ENCODE measurements at regions not wholly inside any gene's neighbourhood (a gene's known extent, or its start where the extent isn't known, plus 50 kb on each side); places are given as distances from the start of the nearest gene placed in this dataset.

DNA sequence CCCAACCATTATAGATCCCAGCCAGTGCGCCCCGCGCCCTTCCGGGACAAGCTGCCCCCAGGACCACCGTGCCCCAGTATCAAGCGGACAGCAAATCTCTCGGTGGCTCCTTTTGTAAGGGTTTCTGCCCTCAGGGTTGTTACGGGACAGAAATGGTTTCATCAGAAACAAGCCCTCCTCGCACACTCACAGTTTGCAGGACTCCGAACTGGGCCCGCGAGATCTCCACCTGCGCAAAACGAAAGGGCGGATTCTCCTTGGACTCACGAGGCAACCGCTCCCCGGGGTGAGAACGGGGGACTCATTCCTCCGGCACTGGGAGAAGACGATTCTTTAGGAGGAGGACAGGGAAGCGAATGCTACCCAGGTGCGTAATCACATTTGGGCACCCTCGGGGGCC, 51.1 kb upstream of the H6PD start:
- H4K91ac ChIP-seq (ENCODE audit: insufficient read length, low read depth, low read length) = no peak overlapping the region
- no peaks in the 10 kb centered on the region; the same call in 1 of the 2 replicates for H3K27me3 ChIP-seq (ENCODE audit: insufficient read depth, low read length)
- Mint-ChIP-seq H3K4me3 (peak overlapping the region; percentile 63 to 78), H3K27me3 (ENCODE audit: low read depth) (peaks cover 16% of the 10 kb centered on the region), H3K4me1 (peaks cover 29 to 34% of the 10 kb centered on the region in 2 experiments), H3K36me3 (ENCODE audit: insufficient read depth in 1 of 3, low read depth in 3 of 3) (peaks cover 4 to 19% (median 5%) of the 10 kb centered on the region in 3 experiments; a peak in 4 of 7 replicates), H3K27ac (no peak overlapping the region), H3K9me3 (no peaks in the 10 kb centered on the region; a peak in 1 of 5 replicates)
- no peak overlapping the region for H4K8ac ChIP-seq (replicated peaks; ENCODE audit: insufficient read length, low read depth, low read length)
- no peak overlapping the region for H3K23ac ChIP-seq (ENCODE audit: insufficient read length, low read depth, low read length)
- peak overlapping the region; percentile 24 for H3K18ac ChIP-seq (ENCODE audit: insufficient read length, low read depth, low read length)
- H3T11ph ChIP-seq (ENCODE audit: low read length) = no peak overlapping the region
- no peak overlapping the region for H3K4ac ChIP-seq (ENCODE audit: low read depth, low read length)
- DNase-seq = no peak
- peaks cover 7% of the 10 kb centered on the region; the same call in 1 of the 2 replicates for H3K79me2 ChIP-seq (ENCODE audit: insufficient read depth, low read length)
- H4K20me1 ChIP-seq (ENCODE audit: control insufficient read depth, insufficient read depth, insufficient read length) = no peaks in the 10 kb centered on the region
- H2AK5ac ChIP-seq (ENCODE audit: insufficient read length, low read length) = no peak overlapping the region
- H2BK15ac ChIP-seq (ENCODE audit: low read depth, low read length) = no peak overlapping the region
- TF ChIP-seq, protein P1, sequence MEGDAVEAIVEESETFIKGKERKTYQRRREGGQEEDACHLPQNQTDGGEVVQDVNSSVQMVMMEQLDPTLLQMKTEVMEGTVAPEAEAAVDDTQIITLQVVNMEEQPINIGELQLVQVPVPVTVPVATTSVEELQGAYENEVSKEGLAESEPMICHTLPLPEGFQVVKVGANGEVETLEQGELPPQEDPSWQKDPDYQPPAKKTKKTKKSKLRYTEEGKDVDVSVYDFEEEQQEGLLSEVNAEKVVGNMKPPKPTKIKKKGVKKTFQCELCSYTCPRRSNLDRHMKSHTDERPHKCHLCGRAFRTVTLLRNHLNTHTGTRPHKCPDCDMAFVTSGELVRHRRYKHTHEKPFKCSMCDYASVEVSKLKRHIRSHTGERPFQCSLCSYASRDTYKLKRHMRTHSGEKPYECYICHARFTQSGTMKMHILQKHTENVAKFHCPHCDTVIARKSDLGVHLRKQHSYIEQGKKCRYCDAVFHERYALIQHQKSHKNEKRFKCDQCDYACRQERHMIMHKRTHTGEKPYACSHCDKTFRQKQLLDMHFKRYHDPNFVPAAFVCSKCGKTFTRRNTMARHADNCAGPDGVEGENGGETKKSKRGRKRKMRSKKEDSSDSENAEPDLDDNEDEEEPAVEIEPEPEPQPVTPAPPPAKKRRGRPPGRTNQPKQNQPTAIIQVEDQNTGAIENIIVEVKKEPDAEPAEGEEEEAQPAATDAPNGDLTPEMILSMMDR (conservative IDR thresholded peaks at IDR 0.05) = no peak
- no peak overlapping the region for H2AFZ ChIP-seq (ENCODE audit: low read length)
- no peaks in the 10 kb centered on the region for H3K79me1 ChIP-seq (ENCODE audit: insufficient read depth, low read depth, low read length, poor library complexity, severe bottlenecking)
- no peak overlapping the region for H2BK5ac ChIP-seq (ENCODE audit: insufficient read length, low read length)
- H3K9me3 ChIP-seq (ENCODE audit: control insufficient read depth, low read depth, low read length) = no peaks in the 10 kb centered on the region
- H3K9ac ChIP-seq (ENCODE audit: extremely low read depth, insufficient read length, low read length) = no peak overlapping the region
- H3K14ac ChIP-seq (ENCODE audit: insufficient read depth, low read length) = peak overlapping the region; percentile 9
- no peak overlapping the region for H3K56ac ChIP-seq (ENCODE audit: insufficient read length, low read depth, low read length)
- no peak overlapping the region for H2BK120ac ChIP-seq (ENCODE audit: low read depth, low read length, poor library complexity, severe bottlenecking)
- no peak overlapping the region for H2BK20ac ChIP-seq (ENCODE audit: low read depth, low read length, poor library complexity, severe bottlenecking)
- H3K4me2 ChIP-seq (ENCODE audit: insufficient read depth, insufficient read length, low read length) = peak overlapping the region; percentile 90
- H3K4me1 ChIP-seq (ENCODE audit: insufficient read depth, low read length) = no peaks in the 10 kb centered on the region; the same call in 1 of the 2 replicates
- no CpG with 5 or more reads among the region's 24 CpGs for WGBS (ENCODE audit: extremely low coverage, insufficient read length, low lambda C conversion rate)
- H4K5ac ChIP-seq (ENCODE audit: insufficient read length, low read depth, low read length) = no peak overlapping the region
- H2BK12ac ChIP-seq (ENCODE audit: insufficient read length, low read depth, low read length) = no peak overlapping the region
- H3K23me2 ChIP-seq (ENCODE audit: insufficient read length, low read depth, low read length, poor library complexity, severe bottlenecking) = peaks cover 14% of the 10 kb centered on the region
- H3K27ac ChIP-seq (ENCODE audit: insufficient read length, low read depth, low read length) = no peak overlapping the region

Data from H9 (cell line).